SK-N-SH treated with all-trans-retinoic acid at 6 μM for 48 hours (cell line): ENCODE measurements at regions not wholly inside any gene's neighbourhood (a gene's known extent, or its start where the extent isn't known, plus 50 kb on each side); places are given as distances from the start of the nearest gene placed in this dataset.

Source experiments
- ATAC-seq: fragments of 200-7000 bp; cut with Tn5 transposase; 3 replicates; pipeline ENCODE4 v1.9.1; 2020; ENCODE audit warnings: mild to moderate bottlenecking, moderate library complexity
- ARNTL ChIP-seq: fragments of 450-650 bp; formaldehyde crosslinking; IDR thresholded peaks from 2 replicates; pipeline ENCODE4 v1.5.0; 2020; ENCODE audit warnings: low read depth, mild to moderate bottlenecking, moderate library complexity, borderline replicate concordance
- BACH2 ChIP-seq: fragments of 250-450 bp; sonication (Bioruptor Pico); IDR thresholded peaks from 2 replicates; pipeline ENCODE4 v1.9.0; 2021; ENCODE audit warnings: mild to moderate bottlenecking, borderline replicate concordance
- CSDC2 ChIP-seq: fragments of 250-450 bp; sonication (Bioruptor Pico); IDR thresholded peaks from 2 replicates; pipeline ENCODE4 v1.5.0; 2020; ENCODE audit warnings: mild to moderate bottlenecking, moderate library complexity
- CSRNP3 ChIP-seq: fragments of 250-450 bp; sonication (Bioruptor Pico); IDR thresholded peaks from 2 replicates; pipeline ENCODE4 v1.5.1; 2021; ENCODE audit warnings: mild to moderate bottlenecking, moderate library complexity
- ESRRG ChIP-seq: fragments of 250-450 bp; sonication (Bioruptor Pico); IDR thresholded peaks from 2 replicates; pipeline ENCODE4 v1.6.1; 2021; ENCODE audit warnings: mild to moderate bottlenecking
- GLIS3 ChIP-seq: fragments of 250-450 bp; sonication (Bioruptor Pico); IDR thresholded peaks from 2 replicates; pipeline ENCODE4 v1.5.0; 2020; ENCODE audit warnings: mild to moderate bottlenecking, moderate library complexity
- ISL1 ChIP-seq: fragments of 250-450 bp; sonication (Bioruptor Pico); IDR thresholded peaks from 2 replicates; pipeline ENCODE4 v2.1.2; 2022; ENCODE audit warnings: mild to moderate bottlenecking, moderate library complexity
- OSR1 ChIP-seq: fragments of 250-450 bp; sonication (Bioruptor Pico); IDR thresholded peaks from 2 replicates; pipeline ENCODE4 v1.8.0; 2022; ENCODE audit warnings: moderate library complexity, mild to moderate bottlenecking, inconsistent platforms
- PATZ1 ChIP-seq: fragments of 250-450 bp; sonication (Bioruptor Pico); IDR thresholded peaks from 2 replicates; pipeline ENCODE4 v1.8.0; 2020; ENCODE audit warnings: mild to moderate bottlenecking, moderate library complexity, borderline replicate concordance
- PPARA ChIP-seq: fragments of 250-450 bp; sonication (Bioruptor Pico); IDR thresholded peaks from 2 replicates; pipeline ENCODE4 v1.5.0; 2020; ENCODE audit warnings: mild to moderate bottlenecking, borderline replicate concordance
- RARB ChIP-seq: fragments of 250-450 bp; sonication (Bioruptor Pico); IDR thresholded peaks from 2 replicates; pipeline ENCODE4 v1.8.0; 2021; ENCODE audit warnings: mild to moderate bottlenecking, moderate library complexity
- SNAI2 ChIP-seq: fragments of 250-450 bp; sonication (Bioruptor Pico); IDR thresholded peaks from 2 replicates; pipeline ENCODE4 v1.5.0; 2020; ENCODE audit warnings: mild to moderate bottlenecking, moderate library complexity
- TCF4 ChIP-seq: fragments of 250-450 bp; sonication (Bioruptor Pico); IDR thresholded peaks from 2 replicates; pipeline ENCODE4 v1.8.0; 2021; ENCODE audit warnings: mild to moderate bottlenecking, moderate library complexity, borderline replicate concordance
- TOX ChIP-seq: fragments of 250-450 bp; sonication (Bioruptor Pico); IDR thresholded peaks from 2 replicates; pipeline ENCODE4 v1.8.0; 2021; ENCODE audit warnings: mild to moderate bottlenecking, moderate library complexity, borderline replicate concordance
- TSHZ2 ChIP-seq: fragments of 250-450 bp; sonication (Bioruptor Pico); IDR thresholded peaks from 2 replicates; pipeline ENCODE4 v1.5.0; 2020; ENCODE audit warnings: mild to moderate bottlenecking, moderate library complexity
- ZC3H10 ChIP-seq: fragments of 250-450 bp; sonication (Bioruptor Pico); IDR thresholded peaks from 2 replicates; pipeline ENCODE4 v1.5.1; 2021; ENCODE audit warnings: mild to moderate bottlenecking, moderate library complexity
- ZFP3 ChIP-seq: fragments of 250-450 bp; sonication (Bioruptor Pico); IDR thresholded peaks from 2 replicates; pipeline ENCODE4 v1.5.0; 2020; ENCODE audit warnings: mild to moderate bottlenecking, moderate library complexity
- ZNF70 ChIP-seq: fragments of 450-650 bp; formaldehyde crosslinking; IDR thresholded peaks from 2 replicates; pipeline ENCODE4 v1.5.0; 2020; ENCODE audit warnings: mild to moderate bottlenecking, moderate library complexity
- ZNF8 ChIP-seq: fragments of 450-650 bp; formaldehyde crosslinking; IDR thresholded peaks from 2 replicates; pipeline ENCODE4 v1.5.0; 2020; ENCODE audit warnings: mild to moderate bottlenecking, moderate library complexity

DNA sequence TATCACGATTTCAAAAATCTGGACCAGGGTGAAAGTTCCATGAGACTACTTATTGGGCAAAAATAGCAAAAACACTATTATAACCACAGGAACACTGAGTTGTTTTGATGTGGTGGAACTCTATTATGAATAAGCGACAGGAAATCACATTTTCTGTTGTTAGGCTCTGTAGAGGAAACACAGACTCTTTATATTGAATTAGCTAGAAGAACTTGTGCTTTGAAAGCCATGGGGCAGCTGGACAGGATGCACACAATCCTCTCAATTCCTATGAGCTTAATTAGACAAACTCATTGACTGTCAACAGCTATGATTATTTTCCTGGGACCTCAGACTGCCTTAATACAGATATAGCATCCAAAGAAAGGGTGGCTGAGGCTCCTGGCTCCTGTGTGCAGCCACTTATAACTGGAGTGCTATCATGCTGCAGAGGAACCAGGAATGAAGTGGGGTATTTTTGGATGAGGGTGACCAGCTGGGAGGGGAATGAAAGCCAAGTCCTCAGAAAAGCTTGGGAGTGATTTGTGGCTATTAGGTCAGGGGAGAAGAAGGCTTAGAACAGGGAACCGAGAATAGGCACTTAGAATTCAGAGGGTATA, 657.3 kb downstream of the TYW1 start:
- TF ChIP-seq CSRNP3 (CRISPR knock-in tag) (no peak), TCF4 (CRISPR knock-in tag) (peak; percentile 39; the same call in 1 of the 2 replicates)
- no peak for ATAC-seq

DNA sequence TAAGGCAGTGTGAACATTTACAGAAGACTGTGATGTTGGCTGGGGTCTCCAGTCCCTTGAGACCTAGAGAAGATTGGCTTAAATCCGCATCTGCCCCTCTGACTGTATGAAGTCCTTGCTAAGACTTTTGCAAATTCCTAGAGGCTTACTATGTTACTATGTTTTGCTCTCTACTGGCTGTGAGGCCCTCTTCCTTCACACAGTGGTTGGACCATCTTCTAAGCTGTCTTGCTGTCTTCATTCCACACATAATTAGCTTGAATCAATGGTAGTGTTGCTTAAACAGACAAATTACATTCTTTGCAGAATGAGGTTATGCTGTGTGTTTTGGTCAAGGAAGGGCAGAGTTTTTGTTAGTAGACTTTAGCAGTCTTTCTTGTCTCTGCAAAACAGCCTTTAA, 658.0 kb downstream of the TYW1 start:
- ATAC-seq = no peak

DNA sequence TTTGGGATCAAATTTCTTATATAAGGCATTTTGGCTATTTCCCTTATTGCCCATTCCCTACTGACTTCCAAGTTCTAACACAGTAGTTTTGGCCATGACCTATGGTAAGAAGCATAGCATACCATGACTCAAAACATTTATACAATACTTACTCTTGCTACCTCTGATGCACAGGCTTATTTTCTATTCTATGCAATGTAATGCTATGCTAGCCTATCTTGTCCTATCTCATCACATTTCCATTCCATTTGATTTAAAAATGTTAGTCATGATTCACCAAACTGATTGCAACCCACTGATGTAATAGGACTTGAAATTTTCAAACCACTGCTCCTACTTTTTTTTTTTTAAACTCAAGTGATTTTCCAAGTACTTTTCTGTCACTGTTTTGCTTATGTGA, 658.5 kb downstream of the TYW1 start:
- ATAC-seq = no peak
- no peak for TF ChIP-seq GLIS3 (CRISPR knock-in tag)
- no peak for TF ChIP-seq ARNTL (CRISPR knock-in tag)
- no peak for TF ChIP-seq TOX (CRISPR knock-in tag)
- TF ChIP-seq ZNF8 (CRISPR knock-in tag) = no peak
- TF ChIP-seq ZNF70 = no peak
- TF ChIP-seq TSHZ2 (CRISPR knock-in tag) = no peak
- no peak for TF ChIP-seq CSRNP3 (CRISPR knock-in tag)
- TF ChIP-seq OSR1 (CRISPR knock-in tag) = no peak
- TF ChIP-seq ESRRG (CRISPR knock-in tag) = no peak
- no peak for TF ChIP-seq BACH2 (CRISPR knock-in tag)
- TF ChIP-seq PATZ1 (CRISPR knock-in tag) = no peak
- no peak for TF ChIP-seq CSDC2 (CRISPR knock-in tag)
- no peak for TF ChIP-seq ZFP3 (CRISPR knock-in tag)
- TF ChIP-seq SNAI2 (CRISPR knock-in tag) = no peak
- no peak for TF ChIP-seq RARB (CRISPR knock-in tag)
- TF ChIP-seq TCF4 (CRISPR knock-in tag) = no peak
- TF ChIP-seq PPARA (CRISPR knock-in tag) = no peak

More for the DNA sequence above, 658.0 kb downstream of the TYW1 start:
- no peak for TF ChIP-seq PATZ1 (CRISPR knock-in tag)
- TF ChIP-seq TOX (CRISPR knock-in tag) = no peak
- no peak for TF ChIP-seq ZFP3 (CRISPR knock-in tag)
- no peak for TF ChIP-seq ZNF70
- TF ChIP-seq ZC3H10 (CRISPR knock-in tag) = no peak
- TF ChIP-seq SNAI2 (CRISPR knock-in tag) = no peak
- no peak for TF ChIP-seq RARB (CRISPR knock-in tag)
- no peak for TF ChIP-seq CSRNP3 (CRISPR knock-in tag)
- no peak for TF ChIP-seq PPARA (CRISPR knock-in tag)
- no peak for TF ChIP-seq ZNF8 (CRISPR knock-in tag)
- TF ChIP-seq CSDC2 (CRISPR knock-in tag) = no peak
- TF ChIP-seq ESRRG (CRISPR knock-in tag) = no peak
- no peak for TF ChIP-seq ISL1
